Spleen (tissue), 11 donors: ENCODE measurements at regions not wholly inside any gene's neighbourhood (a gene's known extent, or its start where the extent isn't known, plus 50 kb on each side); places are given as distances from the start of the nearest gene placed in this dataset.

Experiments
- DNase-seq: peaks from one replicate; pipeline ENCODE4 v3.0.0-alpha.2; 2020
- H3K27ac ChIP-seq, 8 donors: fragments of 200-600 bp; sonication (generic) in 7 of 8; 1 replicate in 4 of 8; 2 replicates in 4 of 8; pipeline versions ENCODE4 v1.5.0 to v1.8.0; 2016 to 2021; ENCODE audit warnings: inconsistent platforms in 4 of 8, mild to moderate bottlenecking in 4 of 8, moderate library complexity in 1 of 8
- H3K27me3 ChIP-seq, 7 donors: fragments of 200-600 bp; sonication (generic) in 6 of 7; replicated peaks in 1 of 7; 1 replicate in 4 of 7; 2 replicates in 3 of 7; pipeline versions ENCODE4 v1.5.0 to v1.8.0; 2016 to 2021; ENCODE audit warnings: inconsistent platforms in 3 of 7, mild to moderate bottlenecking in 1 of 7
- H3K36me3 ChIP-seq, 6 donors: fragments of 200-600 bp; sonication (generic) in 5 of 6; 1 replicate in 4 of 6; 2 replicates in 2 of 6; pipeline versions ENCODE4 v1.5.0 to v1.8.0; 2016 to 2021; ENCODE audit warnings: inconsistent platforms in 2 of 6
- H3K4me1 ChIP-seq, 6 donors: fragments of 200-600 bp; sonication (generic) in 5 of 6; 1 replicate in 3 of 6; 2 replicates in 3 of 6; pipeline versions ENCODE4 v1.5.0 to v1.8.0; 2016 to 2021; ENCODE audit warnings: inconsistent platforms in 3 of 6
- H3K4me3 ChIP-seq, 8 donors: fragments of 200-600 bp; sonication (generic) in 7 of 8; 1 replicate in 4 of 8; 2 replicates in 4 of 8; pipeline versions ENCODE4 v1.5.0 to v1.8.0; 2016 to 2021; ENCODE audit warnings: inconsistent platforms in 4 of 8, mild to moderate bottlenecking in 4 of 8, moderate library complexity in 2 of 8
- H3K9me3 ChIP-seq, 8 donors: fragments of 200-600 bp; sonication (generic) in 7 of 8; 1 replicate in 4 of 8; 2 replicates in 4 of 8; pipeline versions ENCODE4 v1.5.0 to v1.8.0; 2016 to 2021; ENCODE audit warnings: inconsistent platforms in 4 of 8
- CTCF ChIP-seq, 11 experiments: fragments of 200-600 bp in 7 of 11; fragments of 450-650 bp in 4 of 11; sonication (generic) in 4 of 11; IDR thresholded peaks in 8 of 11; conservative IDR thresholded peaks in 3 of 11; 1 replicate in 7 of 11; 2 replicates in 4 of 11; pipeline versions ENCODE4 v1.4.0 to v1.8.0; 2016 to 2021; ENCODE audit warnings: antibody characterized with exemption in 11 of 11, inconsistent platforms in 4 of 11, mild to moderate bottlenecking in 1 of 11
- POLR2A ChIP-seq, 3 donors: fragments of 450-650 bp; IDR thresholded peaks; one replicate each; pipeline ENCODE4 v1.5.1; 2017; ENCODE audit warnings: antibody characterized with exemption in 3 of 3, mild to moderate bottlenecking in 1 of 3
- POLR2AphosphoS5 ChIP-seq, 3 donors: sonication (generic); formaldehyde crosslinking; IDR thresholded peaks; one replicate each; pipeline ENCODE4 v1.5.1; 2017; ENCODE audit warnings: antibody characterized with exemption in 3 of 3
- WGBS, 5 donors: extraction: QIAGEN DNeasy Blood & Tissue Kit in 3 of 5; methylation state at CpG; one replicate each; pipeline versions ENCODE4 v1.1.5 to v1.1.7; 2013 to 2018; 5-methylcytosine and 5-hydroxymethylcytosine counted together
- intact Hi-C: fragments of 100-400 bp; cut with DNase I; formaldehyde crosslinking; loops from one replicate; pipeline ENCODE4 v1.15.0; 2023; ENCODE audit warnings: low total_unique reads
- donor health status: healthy with polysubstance abuse.
- donor health status: DM: no; HTN: no; CAD: no; lungs with moderate emphysema.
- donor health status: DM: no; HTN: no; CAD: no.
- donor health status: Bipolar disorder and iron deficiency.
- donor health status: healthy.
- donor health status: DM: no; HTN: no; CAD: no.
- donor health status: DM: yes; HTN: yes; CAD: no.

- no peaks in the 10 kb centered on the region for H3K4me1 ChIP-seq
- intact Hi-C loops, result no loop called here
- H3K9me3 ChIP-seq, result no peaks in the 10 kb centered on the region
- no peak overlapping the region for H3K27ac ChIP-seq
- 83 to 92% (median 85%) methylated on average over 11 of the region's 11 CpGs for WGBS, 5 donors
- peaks cover 0 to 21% (median 0%) of the 10 kb centered on the region in 7 donors for H3K27me3 ChIP-seq
- no peak overlapping the region for H3K4me3 ChIP-seq
- DNase-seq, result no peak
- no peak for TF ChIP-seq POLR2AphosphoS5 (IDR thresholded peaks at IDR 0.05)
- no peak for TF ChIP-seq POLR2A (IDR thresholded peaks at IDR 0.05)
- no peak for TF ChIP-seq CTCF (IDR thresholded peaks at IDR 0.05 in 8 of 11, conservative IDR thresholded peaks at IDR 0.05 in 3 of 11)
- H3K36me3 ChIP-seq, result no peaks in the 10 kb centered on the region
Measured at GRCh38 chr10:113225903-113226302, 275.9 kb downstream of the TCF7L2 start.

GRCh38 chr10:113226399-113226798, 276.4 kb downstream of the TCF7L2 start:
- H3K27me3 ChIP-seq, result peaks cover 0 to 21% (median 0%) of the 10 kb centered on the region in 7 donors
- no peak overlapping the region for H3K4me3 ChIP-seq
- no peak for DNase-seq
- 35 to 54% (median 45%) methylated on average over 8 of the region's 8 CpGs for WGBS, 5 donors
- no peak overlapping the region for H3K27ac ChIP-seq
- H3K36me3 ChIP-seq, result no peaks in the 10 kb centered on the region
- no peaks in the 10 kb centered on the region for H3K9me3 ChIP-seq
- no peaks in the 10 kb centered on the region for H3K4me1 ChIP-seq
- TF ChIP-seq POLR2A (IDR thresholded peaks at IDR 0.05) (no peak), POLR2AphosphoS5 (IDR thresholded peaks at IDR 0.05) (no peak), CTCF (IDR thresholded peaks at IDR 0.05 in 8 of 11, conservative IDR thresholded peaks at IDR 0.05 in 3 of 11) (no peak)
- intact Hi-C loops, result no loop called here

GRCh38 chr10:113226831-113227445, 276.9 kb downstream of the TCF7L2 start:
- Histone ChIP-seq H3K36me3 (no peaks in the 10 kb centered on the region), H3K27ac (no peak overlapping the region), H3K4me1 (no peaks in the 10 kb centered on the region), H3K27me3 (peaks cover 0 to 16% (median 0%) of the 10 kb centered on the region in 7 donors), H3K9me3 (no peaks in the 10 kb centered on the region), H3K4me3 (no peak overlapping the region)
- WGBS, 5 donors, result 75 to 90% (median 83%) methylated on average over 8 of the region's 8 CpGs
- no peak for DNase-seq
- TF ChIP-seq CTCF (IDR thresholded peaks at IDR 0.05 in 8 of 11, conservative IDR thresholded peaks at IDR 0.05 in 3 of 11) (no peak), POLR2AphosphoS5 (IDR thresholded peaks at IDR 0.05) (no peak), POLR2A (IDR thresholded peaks at IDR 0.05) (no peak)
- intact Hi-C loops, result no loop called here

GRCh38 chr10:113228530-113228929, 278.5 kb downstream of the TCF7L2 start:
- WGBS, 5 donors, result 69 to 86% (median 79%) methylated on average over 7 of the region's 7 CpGs
- intact Hi-C loops, result no loop called here
- TF ChIP-seq POLR2AphosphoS5 (IDR thresholded peaks at IDR 0.05) (no peak), CTCF (IDR thresholded peaks at IDR 0.05 in 8 of 11, conservative IDR thresholded peaks at IDR 0.05 in 3 of 11) (no peak)
- Histone ChIP-seq H3K9me3 (no peaks in the 10 kb centered on the region), H3K27ac (no peak overlapping the region), H3K27me3 (peaks cover 0 to 7% (median 0%) of the 10 kb centered on the region in 7 donors), H3K4me3 (no peak overlapping the region), H3K36me3 (no peaks in the 10 kb centered on the region), H3K4me1 (peaks cover 0 to 6% (median 0%) of the 10 kb centered on the region in 6 donors)
- no peak for DNase-seq
